ENCODE measurements at regions not wholly inside any gene's neighbourhood (a gene's known extent, or its start where the extent isn't known, plus 50 kb on each side); places are given as distances from the start of the nearest gene placed in this dataset.
A peak's percentile ranks its signal among the peaks of the same experiment; 100 is the strongest.
"Not testable (repeated sequence)": the region's sequence is repeated elsewhere in the genome, so short reads cannot be mapped to it uniquely, and the experiment has no call there.

DNA sequence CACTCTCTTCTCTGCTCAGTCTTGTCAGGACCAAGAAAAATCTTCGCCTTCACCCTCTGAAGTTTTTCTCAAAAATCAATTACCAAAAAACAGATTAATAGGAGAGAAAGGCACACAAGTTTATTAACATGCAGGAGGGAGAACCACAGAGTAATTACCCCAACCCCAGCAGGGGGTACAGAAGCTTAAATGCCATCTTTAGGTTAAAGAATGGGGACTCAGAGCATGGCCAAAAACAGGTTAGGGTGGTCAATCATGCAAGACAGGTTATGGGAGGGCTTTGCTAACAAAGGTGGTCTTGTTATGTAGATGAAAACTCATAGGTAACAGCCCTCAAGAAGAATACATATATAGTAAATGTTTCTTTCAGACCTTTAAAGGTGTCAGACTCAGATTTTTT, 100.5 kb upstream of the BTN3A2 start:
- DNase-seq (ENCODE audit: low read depth in 2 of 2) = no peak

DNA sequence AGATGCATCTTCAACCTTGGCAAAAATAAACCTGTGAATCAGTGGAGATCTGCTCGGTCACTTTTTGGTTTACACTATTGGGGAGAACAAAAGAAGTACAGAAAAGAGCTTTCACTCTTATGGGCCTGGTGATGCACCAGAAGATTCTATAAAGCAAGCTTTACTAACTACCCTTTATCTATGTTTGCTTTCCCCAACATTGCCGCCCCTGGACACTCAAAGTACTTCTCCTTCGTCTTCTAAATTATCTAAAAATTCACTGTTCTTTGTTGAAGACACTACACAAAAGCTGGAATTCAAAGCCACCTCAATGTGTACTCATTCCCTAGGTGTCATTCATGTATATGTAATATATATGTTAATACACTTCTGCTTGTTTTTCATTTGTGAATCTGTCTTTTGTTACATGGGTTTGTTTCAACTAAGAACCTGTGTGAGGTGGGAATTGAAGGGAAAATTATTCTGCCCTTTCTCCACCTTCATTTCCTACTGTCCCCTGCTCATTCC, 97.9 kb upstream of the BTN3A2 start:
- DNase-seq (ENCODE audit: low read depth in 2 of 2) = no peak

DNA sequence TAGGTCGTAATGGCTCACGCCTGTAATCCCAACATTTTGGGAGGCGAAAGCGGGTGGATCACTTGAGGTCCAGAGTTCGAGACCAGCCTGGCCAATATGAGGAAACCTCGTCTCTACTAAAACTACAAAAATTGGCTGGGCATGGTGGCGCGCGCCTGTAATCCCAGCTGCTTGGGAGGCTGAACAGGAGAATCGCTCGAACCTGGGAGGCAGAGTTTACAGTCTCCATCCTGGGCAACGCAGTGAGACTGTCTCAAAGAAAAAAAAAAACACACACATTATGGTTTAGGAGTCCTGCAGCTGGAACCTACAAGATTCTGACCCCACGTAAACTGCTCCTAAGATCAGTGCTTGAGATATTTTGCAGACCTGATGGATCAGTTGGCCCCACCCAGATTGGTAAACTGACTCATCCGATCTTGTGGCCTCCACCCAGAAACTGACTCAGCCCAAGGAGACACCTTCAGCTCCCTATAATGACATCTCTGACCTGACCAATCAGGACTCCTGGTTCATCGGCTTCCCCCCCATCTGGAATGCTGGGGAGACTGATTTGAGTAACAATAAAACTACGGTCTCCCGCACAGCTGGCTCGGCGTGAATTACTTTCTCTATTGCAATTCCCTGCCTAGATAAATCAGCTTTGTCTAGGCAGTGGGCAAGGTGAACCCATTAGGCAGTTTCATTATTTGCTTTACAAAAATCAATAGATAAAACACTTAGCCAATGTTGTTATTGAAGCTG, 96.2 kb upstream of the BTN3A2 start:
- DNase-seq (ENCODE audit: low read depth in 2 of 2) = no peak

DNA sequence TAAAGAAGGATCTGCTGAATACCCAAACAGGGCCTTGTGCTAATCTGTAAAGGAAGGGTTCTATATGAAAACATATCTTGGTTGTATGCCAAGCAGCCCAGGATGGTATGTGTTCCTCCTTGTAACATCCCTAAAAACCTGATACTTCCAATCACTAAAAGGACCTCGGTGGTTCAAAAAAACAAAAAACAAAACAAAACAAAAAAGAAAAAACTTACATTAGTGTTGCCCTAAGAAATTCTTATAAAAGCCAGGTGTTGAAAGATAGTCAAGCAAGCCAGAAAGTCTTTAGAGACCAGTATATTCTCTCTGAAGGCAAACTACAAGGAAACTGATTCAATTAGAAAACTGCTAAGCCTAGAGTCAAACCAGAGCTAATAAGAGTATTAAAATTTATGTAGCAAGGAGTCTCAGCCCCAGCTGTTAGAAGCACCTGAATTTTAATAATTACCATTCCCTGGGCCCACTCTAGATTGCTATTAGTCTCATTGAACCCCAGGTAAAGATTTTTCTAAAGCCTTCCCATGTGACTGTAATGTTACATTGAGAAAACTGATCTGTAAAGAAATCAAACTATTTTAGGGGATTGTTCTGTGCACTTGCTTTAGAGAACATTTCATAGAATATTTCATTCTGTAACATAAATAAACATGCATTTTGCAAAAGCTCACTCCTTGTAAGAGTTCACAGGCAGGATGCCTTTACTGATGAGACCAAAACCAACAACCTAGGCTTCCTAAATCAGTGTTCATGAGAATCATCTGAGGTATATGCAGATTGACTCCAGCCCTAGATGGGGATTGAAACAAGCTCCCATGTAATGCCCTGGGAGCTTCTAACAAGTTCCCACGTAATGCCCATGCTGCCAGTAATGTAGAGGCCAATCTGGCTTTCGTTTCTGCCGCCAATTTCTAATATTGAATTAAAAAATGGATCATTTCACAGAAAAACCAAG, 95.2 kb upstream of the BTN3A2 start:
- DNase-seq (ENCODE audit: low read depth in 2 of 2) = no peak

DNA sequence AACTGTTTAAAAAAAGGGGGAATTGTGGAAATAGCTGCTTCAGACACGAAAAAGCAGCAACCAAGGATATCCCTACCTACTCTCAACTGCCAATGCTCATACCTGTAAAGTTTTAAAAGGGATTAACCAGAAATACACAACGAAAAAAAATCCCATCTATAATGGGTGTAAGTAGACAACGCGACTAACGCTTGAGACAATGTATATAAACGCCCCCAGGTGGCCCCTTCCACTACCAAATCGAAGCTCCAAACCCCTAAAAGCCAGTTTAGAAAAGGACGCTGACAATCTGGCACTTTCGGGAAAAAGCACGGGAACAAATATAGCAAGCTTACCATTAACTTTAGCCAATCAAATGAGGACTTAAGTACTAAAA, 94.5 kb upstream of the BTN3A2 start:
- no peak for DNase-seq (ENCODE audit: low read depth in 2 of 2)

DNA sequence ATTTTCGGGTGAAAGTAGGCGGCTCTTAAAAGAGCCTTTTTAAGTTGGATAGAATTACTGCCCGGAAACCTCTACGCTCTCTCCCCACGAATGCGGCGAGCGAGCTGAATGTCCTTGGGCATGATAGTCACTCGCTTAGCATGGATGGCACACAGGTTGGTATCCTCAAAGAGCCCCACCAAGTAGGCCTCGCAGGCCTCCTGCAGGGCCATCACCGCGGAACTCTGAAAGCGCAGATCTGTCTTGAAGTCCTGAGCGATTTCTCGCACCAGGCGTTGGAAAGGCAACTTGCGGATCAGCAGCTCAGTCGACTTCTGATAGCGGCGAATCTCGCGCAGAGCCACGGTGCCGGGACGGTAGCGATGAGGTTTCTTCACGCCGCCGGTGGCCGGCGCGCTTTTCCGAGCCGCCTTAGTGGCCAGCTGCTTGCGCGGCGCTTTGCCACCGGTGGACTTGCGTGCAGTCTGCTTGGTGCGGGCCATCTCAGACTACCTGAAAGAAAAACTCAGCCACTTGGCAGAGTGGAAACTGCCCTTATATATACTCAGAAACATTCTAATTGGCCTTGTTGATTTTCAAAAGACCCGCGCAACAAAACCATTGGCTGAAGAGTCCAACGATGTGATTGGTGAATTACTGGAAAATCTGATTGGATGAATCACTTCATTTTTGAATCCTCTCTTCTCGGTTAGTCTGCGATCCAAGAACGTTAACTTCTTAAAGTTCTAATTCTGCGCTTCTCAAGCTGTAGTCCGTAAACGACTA, 93.9 kb upstream of the BTN3A2 start:
- DNase-seq (ENCODE audit: low read depth in 2 of 2) = peak; percentile 47 to 74

DNA sequence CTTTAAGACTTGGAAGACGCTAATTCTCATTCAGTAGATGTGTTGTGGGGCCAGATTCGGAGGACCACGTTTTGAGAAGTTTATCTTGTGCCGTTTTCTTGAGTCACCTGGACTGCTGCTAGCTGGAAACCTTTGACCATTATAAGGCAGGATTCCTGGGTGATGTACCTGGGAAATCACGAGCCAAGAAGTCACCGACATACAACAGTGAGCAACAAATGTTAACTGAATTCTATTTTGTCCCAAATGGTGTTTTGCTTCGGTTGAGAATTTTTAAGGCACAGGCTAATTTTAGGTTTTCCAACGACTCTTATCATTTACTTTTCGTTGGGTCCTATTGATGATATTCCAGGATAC, 93.4 kb upstream of the BTN3A2 start:
- DNase-seq (ENCODE audit: low read depth in 2 of 2) = no peak

DNA sequence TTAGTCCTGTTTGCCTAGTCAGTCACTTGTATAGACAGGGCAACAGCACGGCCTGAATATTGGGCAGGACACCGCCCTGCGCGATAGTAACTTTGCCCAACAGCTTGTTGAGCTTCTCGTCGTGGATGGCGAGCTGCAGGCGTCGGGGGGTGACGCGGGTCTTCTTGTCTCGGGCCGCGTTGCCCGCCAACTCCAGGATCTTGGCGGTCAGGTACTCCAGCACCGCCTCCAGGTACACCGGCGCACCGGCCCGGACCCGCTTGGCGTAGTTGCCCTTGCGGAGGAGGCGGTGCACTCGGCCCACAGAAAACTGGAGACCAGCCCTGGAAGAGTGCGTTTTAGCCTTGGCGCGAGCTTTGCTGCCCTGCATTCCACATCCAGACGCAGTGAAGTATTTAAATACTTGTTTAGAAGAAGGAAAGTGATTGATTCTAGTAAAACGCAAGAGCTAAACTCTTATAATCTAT, 92.8 kb upstream of the BTN3A2 start:
- DNase-seq (ENCODE audit: low read depth in 2 of 2) = peak in 1 of 2 donors; percentile 45

DNA sequence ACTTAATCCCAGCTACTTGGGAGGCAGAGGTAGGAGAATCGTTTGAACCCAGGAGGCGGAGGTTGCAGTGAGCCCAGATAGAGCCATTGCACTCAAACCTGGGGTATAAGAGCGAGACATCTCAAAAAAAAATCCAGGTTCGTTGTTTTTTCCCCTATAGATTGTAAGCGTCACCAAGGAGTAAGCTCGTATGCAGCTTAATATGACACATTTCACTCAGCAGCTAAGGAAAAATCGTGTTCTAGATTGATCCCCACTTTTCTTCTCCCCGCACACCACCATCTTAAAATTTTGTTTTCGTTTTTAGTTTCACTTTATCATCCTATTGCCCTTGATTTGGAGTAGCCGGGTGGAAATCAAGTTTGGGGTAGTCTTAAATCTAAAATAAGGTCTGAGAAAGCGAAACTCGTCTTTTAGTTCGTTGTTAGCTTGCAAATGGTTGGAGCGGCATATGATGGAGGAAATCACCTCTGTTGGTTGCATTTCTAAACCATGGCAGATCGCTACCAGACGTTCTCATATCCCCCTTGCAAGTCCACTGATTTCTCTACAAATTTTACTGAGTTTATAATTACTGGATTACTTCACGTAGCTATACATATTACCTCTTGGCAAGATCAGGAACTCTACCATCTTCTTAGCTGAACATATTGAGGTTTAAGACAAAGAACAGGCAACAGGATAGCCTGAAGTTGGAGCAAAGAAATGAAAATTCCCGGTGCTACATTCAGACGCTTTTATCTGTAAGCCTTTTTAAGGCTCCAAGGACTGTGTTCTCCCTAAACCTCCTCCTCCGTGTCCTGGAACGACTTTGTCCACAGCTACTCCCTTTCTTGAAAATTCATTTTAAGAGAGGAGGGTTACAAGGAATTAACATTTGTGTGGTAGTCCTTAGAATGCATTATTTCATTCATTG, 91.1 kb upstream of the BTN3A2 start:
- no peak for DNase-seq (ENCODE audit: low read depth in 2 of 2)

DNA sequence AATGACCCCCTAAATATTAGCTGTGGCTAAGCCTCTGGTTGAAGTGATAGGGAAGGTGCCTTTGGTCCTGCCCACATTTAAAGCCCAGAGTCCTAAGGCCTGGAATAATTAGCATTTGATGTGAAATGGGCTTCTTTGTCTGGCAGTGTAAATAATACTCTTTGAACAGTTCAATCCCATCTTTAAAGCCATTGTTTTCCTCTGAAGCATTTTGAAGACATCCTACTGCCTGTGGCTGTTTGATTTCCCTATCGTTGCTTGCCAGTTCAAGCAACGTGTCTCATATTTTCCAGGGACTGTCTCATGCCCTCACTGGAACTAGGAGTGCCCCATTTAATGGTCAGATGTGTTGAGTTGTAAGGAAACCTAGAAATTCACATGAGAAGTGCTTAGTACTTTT, 89.3 kb upstream of the BTN3A2 start:
- DNase-seq (ENCODE audit: low read depth in 2 of 2) = no peak

DNA sequence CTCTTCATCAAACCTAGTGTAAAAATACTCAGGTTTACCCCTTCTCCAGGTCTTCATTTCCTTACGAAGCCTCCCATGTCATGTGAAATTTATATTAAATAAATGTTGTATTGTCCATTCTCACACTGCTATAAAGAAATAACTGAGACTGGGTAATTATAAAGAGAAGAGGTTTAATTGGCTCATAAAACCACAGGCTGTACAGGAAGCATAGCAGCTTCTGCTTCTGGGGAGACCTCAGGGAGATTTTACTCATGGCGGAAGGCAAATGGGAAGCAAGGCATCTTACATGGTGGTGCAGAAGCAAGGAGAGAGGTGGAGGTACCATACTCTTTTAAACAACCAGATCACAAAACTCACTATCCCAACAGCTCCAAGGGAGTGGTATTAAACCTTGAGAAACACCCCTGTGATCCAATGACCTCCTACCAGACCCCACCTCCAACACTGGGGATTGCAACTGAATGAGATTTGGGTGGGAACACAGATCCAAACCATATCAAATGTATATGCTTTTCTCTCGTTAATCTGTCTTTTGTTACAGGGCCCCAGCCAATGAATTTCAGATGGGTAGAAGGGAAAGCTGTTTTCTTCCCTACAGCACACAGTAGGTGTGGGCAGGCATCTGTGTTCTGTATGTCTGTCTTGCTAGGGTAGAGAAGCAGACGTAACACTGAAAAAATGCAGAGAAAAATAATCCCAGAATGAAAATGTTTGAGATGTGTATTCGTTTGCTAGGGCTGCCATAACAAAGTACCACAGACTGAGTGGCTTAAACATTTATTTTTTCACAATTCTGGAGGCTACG, 88.0 kb upstream of the BTN3A2 start:
- DNase-seq (ENCODE audit: low read depth in 2 of 2) = no peak

DNA sequence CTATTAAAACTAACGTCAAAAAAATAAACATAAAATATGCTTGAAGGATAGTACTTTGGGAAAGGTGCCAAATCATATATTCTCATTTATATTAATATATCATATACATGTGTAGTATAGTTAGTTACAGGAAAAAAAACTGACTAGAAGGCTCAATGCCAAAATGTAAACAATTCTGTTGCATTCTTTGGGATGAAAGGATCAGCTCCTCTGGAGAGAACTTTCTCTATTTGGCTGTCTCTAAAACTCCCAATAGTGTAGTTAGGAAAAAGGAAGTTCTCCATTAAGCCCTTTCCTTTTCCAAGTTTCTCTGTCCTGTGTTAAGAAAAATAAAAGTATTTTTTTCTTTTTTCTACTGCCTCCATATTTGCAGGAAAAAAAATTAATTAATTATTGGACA, 86.5 kb upstream of the BTN3A2 start:
- no peak for DNase-seq (ENCODE audit: low read depth in 2 of 2)

DNA sequence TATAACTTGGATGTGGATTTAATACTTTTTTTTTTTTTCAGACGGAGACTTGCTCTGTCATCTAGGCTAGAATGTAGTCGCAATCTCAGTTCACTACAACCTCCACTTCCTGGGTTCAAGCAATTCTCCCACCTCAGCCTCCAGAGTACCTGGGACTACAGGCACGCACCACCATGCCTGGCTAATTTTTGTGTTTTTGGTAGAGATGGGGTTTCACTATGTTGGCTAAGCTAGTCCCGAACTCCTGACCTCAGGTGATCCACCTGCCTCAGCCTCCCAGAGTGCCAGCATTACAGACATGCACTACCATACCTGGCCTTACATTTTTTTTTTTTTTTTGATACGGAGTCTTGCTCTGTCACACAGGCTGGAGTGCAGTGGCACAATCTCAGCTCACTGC, 85.6 kb upstream of the BTN3A2 start:
- DNase-seq (ENCODE audit: low read depth in 2 of 2) = not testable (repeated sequence)

DNA sequence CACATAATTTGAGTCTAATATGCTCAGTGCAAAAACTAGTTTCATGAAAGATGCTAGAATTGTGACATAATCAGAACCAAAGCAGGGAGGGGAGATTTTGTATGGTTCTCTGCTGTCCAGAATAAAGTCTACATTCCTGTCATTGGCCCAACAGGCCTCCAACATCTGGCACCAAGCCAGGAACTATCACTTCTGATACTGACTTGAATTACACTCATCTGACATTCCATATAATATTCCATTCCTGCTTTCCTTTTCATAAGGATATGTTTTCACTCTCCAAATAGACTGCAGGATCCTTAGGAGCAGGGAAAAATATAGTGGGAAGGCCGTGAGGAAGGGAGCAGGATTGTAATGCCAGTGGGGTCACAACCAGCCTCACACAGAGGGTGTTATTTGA, 84.6 kb upstream of the BTN3A2 start:
- DNase-seq (ENCODE audit: low read depth in 2 of 2) = no peak

DNA sequence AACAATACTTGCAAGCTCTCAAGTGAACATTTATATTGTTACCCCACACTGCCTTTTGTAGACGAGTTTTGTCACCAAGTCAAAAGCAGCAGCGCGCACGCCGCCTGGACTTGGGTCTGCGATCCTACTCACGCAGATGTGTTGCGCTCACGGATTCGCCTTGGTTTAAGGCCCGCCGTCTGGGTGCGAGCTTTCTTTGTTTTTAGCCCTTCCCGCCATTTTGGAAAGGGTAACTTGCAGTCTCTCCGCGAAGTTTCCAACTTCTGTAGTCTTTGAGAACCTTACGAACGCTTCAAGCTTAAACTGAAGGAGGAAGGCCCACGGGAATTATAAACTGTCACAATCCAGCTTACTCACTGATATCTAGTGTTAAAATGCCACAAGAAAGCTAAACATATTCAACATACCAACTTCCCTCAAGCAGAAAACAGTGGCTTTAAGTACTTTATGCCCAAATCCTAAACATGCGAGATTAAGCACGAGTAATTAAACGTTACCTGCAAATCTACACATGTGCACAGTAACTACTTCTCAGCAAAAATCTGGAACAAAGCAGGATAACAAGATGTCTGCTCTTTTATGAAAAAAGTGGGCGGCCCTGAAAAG, 80.4 kb upstream of the BTN3A2 start:
- DNase-seq (ENCODE audit: low read depth in 2 of 2) = peak in 1 of 2 donors; percentile 41

DNA sequence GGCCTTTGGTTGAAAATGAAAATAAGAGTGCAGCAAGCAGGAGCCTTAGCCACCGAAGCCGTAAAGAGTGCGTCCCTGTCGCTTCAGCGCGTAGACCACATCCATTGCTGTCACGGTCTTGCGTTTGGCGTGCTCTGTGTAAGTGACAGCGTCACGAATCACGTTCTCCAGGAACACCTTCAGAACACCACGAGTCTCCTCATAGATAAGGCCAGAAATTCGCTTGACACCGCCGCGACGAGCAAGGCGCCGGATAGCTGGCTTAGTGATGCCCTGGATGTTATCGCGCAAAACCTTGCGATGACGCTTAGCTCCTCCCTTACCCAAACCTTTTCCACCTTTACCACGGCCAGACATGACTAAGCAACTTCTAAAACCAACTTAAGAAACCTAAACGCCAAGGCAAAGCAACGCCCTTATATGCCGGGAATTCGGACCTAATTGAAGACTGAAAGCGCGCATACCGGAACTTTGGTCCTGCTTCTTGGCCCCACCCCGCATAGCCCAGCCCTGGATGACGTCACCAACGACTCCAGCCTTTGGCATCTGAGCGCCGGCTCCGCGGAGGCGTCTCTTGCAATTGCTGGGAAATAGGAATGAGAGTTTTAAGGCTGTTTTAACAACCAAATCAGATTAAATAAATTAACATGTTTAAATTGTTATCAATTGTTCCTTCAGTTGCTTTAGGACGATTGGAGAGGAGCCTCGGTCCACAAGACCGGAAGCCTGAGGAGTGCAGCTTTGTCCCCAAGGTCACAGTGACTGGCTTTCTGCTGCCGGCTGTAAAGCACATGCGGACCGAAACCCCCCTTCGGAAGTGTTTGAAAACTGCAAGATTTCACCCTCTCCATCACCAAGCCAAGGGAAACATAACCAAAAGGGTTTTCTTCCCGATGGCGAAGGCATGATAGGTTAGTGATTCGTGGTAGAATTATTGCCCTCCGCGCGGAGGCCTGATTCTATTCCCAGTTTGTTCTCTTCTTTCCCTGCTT, 79.6 kb upstream of the BTN3A2 start:
- peak; percentile 90 to 96 for DNase-seq (ENCODE audit: low read depth in 2 of 2)

DNA sequence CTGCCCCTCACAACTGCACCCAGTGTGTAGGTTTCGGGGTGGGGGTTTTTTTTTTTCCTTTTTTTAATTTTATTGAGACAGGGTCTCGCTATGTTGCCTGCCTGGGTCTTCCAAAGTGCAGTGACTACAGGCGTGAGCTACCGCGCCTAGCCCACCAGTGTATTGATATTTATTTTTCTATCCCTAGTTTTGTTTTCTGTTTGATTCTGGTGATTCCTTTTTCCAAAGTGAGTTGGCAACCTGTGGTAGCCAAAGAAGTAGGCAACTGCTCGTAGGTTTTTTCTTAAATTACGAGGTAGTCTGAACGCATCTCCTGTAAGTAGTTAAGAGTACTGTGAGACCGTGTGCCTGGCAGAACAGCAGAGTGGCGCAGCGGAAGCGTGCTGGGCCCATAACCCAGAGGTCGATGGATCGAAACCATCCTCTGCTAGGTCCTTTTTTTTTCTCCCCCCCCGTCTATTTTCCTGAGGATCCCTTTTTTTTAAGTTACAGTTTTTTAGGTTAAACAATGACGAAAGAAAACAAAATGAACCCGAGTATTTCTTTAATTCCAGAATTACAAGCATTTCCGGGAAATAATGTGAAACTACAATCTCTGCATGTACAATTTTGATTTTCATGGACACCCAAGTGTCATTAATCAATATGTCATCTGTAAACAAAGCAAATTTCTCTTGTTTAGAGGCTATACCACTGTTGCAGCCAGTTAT, 78.7 kb upstream of the BTN3A2 start:
- peak; percentile 59 to 60 for DNase-seq (ENCODE audit: low read depth in 2 of 2)

DNA sequence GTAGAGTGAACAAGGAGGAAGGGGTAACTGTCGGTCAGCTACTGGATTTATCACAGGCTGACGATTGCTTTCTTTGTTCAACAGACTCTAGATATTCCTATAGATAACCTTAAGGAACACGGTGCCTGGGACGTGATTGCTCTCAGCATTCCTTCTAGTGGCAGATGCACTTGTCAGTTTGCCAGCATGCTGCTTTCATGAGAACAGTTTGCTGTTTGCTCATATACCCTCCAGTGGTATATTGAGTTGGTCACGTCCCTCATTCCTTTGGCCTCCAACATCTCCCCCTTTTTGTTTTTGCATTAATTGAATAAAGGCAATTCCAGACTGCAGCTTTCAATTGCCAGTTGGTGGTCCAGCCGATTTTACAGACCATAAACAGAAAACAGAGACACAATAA, 76.8 kb upstream of the BTN3A2 start:
- no peak for DNase-seq (ENCODE audit: low read depth in 2 of 2)
